Lower leg skin (tissue), 4 donors: ENCODE measurements at regions not wholly inside any gene's neighbourhood (a gene's known extent, or its start where the extent isn't known, plus 50 kb on each side); places are given as distances from the start of the nearest gene placed in this dataset.
"Not testable (repeated sequence)": the region's sequence is repeated elsewhere in the genome, so short reads cannot be mapped to it uniquely, and the experiment has no call there.

Source experiments
- DNase-seq, 2 donors: peaks; one replicate each; pipeline ENCODE4 v3.0.0-alpha.2; 2019; ENCODE audit warnings: low spot score in 2 of 2
- H3K4me3 ChIP-seq: fragments of 200-600 bp; sonication (generic); 2 replicates; pipeline ENCODE4 v1.5.1; 2017; ENCODE audit warnings: mild to moderate bottlenecking, low read depth; ENCODE audit not compliant: poor library complexity, severe bottlenecking
- POLR2A ChIP-seq, 2 donors: fragments of 450-650 bp; IDR thresholded peaks; one replicate each; pipeline ENCODE4 v1.6.1; 2016 to 2017; ENCODE audit warnings: antibody characterized with exemption in 2 of 2, mild to moderate bottlenecking in 1 of 2, moderate library complexity in 1 of 2
- WGBS, 2 donors: methylation state at CpG; one replicate each; pipeline ENCODE4 v1.1.5; 2018; 5-methylcytosine and 5-hydroxymethylcytosine counted together
- intact Hi-C: fragments of 100-400 bp; cut with DNase I; formaldehyde crosslinking; loops from one replicate; pipeline ENCODE4 v1.15.0; 2023; ENCODE audit warnings: low total_unique reads
- TF ChIP-seq, protein P1 (sequence below), 3 donors: fragments of 450-650 bp; IDR thresholded peaks; one replicate each; pipeline ENCODE4 v1.5.1; 2016; ENCODE audit warnings: antibody characterized with exemption in 3 of 3, mild to moderate bottlenecking in 3 of 3, moderate library complexity in 2 of 3

DNA sequence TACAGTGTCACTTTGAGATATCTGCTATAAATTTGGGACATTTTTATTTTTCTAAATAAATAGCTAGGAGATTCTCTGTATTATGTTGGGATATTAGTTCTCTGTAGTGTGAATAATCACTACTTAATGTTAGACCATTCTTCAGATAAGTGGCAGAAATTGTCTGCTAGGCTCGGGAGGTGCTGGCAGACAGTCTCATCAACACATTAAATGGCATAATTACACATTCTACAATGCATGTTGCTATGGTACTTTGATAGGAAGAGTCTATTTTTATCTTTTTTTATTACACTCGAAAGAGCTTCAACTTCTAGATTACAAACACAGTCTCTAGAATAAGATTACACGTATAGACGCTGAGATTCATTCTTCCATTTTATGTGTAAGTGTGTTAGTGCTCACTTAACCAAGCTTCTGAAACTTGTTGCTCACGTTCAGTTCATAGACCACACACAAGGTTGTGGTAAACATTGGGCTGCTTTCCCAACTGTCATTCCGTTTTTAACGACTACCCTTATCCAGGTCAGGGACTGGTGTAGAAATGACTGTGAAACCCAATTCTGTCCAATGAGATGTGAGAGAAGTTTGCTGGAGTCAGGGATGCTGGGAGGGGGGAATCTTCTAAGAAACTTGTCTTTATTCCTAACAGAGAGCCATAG is 78.6 kb downstream of the TPBG start:
- intact Hi-C loops: no loop called here
- H3K4me3 ChIP-seq: no peak overlapping the region
- WGBS, 2 donors: 74% methylated on average over 7 of the region's 7 CpGs
- TF ChIP-seq POLR2A (IDR thresholded peaks at IDR 0.05): no peak
- TF ChIP-seq, protein P1, sequence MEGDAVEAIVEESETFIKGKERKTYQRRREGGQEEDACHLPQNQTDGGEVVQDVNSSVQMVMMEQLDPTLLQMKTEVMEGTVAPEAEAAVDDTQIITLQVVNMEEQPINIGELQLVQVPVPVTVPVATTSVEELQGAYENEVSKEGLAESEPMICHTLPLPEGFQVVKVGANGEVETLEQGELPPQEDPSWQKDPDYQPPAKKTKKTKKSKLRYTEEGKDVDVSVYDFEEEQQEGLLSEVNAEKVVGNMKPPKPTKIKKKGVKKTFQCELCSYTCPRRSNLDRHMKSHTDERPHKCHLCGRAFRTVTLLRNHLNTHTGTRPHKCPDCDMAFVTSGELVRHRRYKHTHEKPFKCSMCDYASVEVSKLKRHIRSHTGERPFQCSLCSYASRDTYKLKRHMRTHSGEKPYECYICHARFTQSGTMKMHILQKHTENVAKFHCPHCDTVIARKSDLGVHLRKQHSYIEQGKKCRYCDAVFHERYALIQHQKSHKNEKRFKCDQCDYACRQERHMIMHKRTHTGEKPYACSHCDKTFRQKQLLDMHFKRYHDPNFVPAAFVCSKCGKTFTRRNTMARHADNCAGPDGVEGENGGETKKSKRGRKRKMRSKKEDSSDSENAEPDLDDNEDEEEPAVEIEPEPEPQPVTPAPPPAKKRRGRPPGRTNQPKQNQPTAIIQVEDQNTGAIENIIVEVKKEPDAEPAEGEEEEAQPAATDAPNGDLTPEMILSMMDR (IDR thresholded peaks at IDR 0.05): no peak
- no peak for DNase-seq

DNA sequence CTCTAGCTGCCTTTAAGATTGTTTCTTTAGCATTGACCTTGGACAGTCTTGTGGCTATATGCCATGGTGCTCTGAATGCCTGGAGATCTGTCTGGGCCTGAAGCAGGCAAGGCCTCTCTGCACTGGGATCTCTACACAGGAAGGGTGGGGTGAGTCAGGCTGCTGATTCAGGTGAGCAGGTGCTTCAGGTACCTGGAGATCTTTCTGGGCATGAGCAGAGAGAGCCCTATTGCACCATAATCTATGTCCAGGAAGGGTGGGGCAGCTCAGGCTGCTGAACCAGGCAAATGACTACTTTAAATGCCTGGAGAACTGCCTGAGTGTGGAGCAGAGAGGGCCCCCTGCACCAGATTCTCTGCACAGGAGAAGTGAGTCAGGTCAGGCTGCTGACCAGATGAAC is 94.5 kb downstream of the TPBG start:
- no peak for DNase-seq
- intact Hi-C loops: no loop called here
- H3K4me3 ChIP-seq: no peak overlapping the region
- TF ChIP-seq, protein P1 (IDR thresholded peaks at IDR 0.05): no peak
- TF ChIP-seq POLR2A (IDR thresholded peaks at IDR 0.05): no peak

DNA sequence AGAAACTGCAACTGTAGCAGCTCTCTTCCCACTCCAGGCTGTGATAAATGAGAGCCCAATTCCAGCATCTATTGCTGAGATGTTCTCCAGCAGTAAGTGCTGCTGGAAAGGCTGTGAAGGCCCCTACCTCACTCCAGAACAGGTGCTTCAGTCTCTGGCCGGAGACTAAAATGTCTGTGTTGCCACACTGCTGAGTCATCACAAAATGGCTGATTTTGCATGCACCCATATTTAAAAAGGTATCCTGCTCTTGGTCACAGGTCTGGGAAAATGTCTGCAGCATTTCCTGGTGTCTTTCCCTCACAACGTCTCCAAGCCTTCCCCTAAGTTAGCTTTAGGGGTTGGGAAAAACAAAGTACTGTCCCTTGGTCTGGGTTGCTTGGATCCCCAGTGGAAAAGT is 95.1 kb downstream of the TPBG start:
- intact Hi-C loops: no loop called here
- H3K4me3 ChIP-seq: no peak overlapping the region
- WGBS, 2 donors: 82 to 86% methylated on average over 2 of the region's 2 CpGs
- DNase-seq: no peak
- TF ChIP-seq, protein P1 (IDR thresholded peaks at IDR 0.05): no peak
- TF ChIP-seq POLR2A (IDR thresholded peaks at IDR 0.05): no peak

DNA sequence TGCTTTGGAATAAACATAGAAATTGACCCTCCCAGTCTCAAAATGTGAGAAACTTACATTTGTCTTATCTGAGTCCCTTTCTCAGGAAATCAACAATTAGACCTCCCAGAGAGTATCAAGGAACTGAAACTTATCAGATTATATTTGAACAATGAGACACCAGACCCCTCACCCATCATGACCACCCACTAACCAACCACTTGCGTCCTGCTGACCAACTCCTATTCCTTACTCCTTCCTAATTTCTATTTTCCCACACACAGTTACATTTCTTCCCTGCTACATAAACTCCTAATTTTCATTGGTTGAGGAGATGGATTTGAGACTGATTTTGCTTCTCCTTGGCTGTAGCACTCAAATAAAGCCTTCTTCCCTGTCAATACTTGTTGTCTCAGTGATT is 97.9 kb downstream of the TPBG start:
- TF ChIP-seq POLR2A (IDR thresholded peaks at IDR 0.05): no peak
- TF ChIP-seq, protein P1 (IDR thresholded peaks at IDR 0.05): no peak
- intact Hi-C loops: no loop called here
- H3K4me3 ChIP-seq: no peak overlapping the region
- WGBS, 2 donors: 85 to 92% methylated on average over 1 of the region's 1 CpG
- no peak for DNase-seq

DNA sequence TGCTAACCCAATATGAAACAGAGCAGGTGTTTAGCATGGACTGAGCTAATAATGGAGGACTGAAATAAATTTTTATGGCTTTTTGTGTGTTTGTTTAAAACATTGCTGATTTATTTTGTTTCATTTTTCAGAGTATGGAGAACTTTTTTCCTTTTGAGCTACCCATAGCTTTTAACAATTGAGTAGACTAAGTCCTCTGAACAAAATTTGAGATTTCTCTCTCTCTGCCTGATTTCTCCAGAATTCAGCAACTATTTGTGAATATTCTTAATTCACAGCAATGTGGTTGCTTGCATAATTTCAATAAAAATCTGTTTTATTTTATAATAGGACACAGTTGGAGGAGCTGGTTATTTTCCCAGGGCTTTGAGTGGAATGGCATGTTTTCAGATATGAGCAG is 103.7 kb downstream of the TPBG start:
- TF ChIP-seq POLR2A (IDR thresholded peaks at IDR 0.05): no peak
- TF ChIP-seq, protein P1 (IDR thresholded peaks at IDR 0.05): no peak
- intact Hi-C loops: no loop called here
- no peak overlapping the region for H3K4me3 ChIP-seq
- no peak for DNase-seq

DNA sequence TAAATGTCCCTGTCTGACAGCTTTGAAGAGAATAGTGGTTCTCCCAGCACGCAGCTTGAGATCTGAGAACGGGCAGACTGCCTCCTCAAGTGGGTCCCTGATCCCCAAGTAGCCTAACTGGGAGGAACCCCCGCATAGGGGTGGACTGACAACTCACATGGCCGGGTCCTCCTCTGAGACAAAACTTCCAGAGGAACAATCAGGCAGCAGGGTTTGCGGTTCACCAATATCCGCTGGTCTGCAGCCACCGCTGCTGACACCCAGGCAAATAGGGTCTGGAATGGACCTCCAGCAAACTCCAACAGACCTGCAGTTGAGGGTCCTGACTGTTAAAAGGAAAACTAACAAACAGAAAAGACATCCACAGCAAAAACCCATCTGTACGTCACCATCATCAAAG is 106.5 kb downstream of the TPBG start:
- intact Hi-C loops, H3K4me3 ChIP-seq, DNase-seq: not testable (repeated sequence)
- 90 to 98% methylated on average over 8 of the region's 8 CpGs for WGBS, 2 donors

DNA sequence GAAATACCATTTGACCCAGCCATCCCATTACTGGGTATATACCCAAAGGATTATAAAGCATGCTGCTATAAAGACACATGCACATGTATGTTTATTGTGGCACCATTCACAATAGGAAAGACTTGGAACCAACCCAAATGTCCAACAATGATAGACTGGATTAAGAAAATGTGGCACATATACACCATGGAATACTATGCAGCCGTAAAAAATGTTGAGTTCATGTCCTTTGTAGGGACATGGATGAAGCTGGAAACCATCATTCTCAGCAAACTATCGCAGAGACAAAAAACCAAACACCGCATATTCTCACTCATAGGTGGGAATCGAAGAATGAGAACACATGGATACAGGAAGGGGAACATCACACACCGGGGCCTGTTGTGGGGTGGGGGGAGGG is 111.5 kb downstream of the TPBG start:
- WGBS, 2 donors: 90 to 96% methylated on average over 4 to 5 of the region's 5 CpGs
- intact Hi-C loops, H3K4me3 ChIP-seq, DNase-seq: not testable (repeated sequence)
